A673 (cell line): ENCODE measurements at regions not wholly inside any gene's neighbourhood (a gene's known extent, or its start where the extent isn't known, plus 50 kb on each side); places are given as distances from the start of the nearest gene placed in this dataset.

Experiments used
- BruUV-seq: library from RNA; stranded (reverse); fragments of 400-500 nt; replicated peaks from 2 replicates; lab custom pipeline; 2021; lab: Mats Ljungman, UMichigan
- CTCF ChIA-PET: fragments of 300-600 bp; sonication (Branson Sonifier 250); formaldehyde crosslinking; loops from one replicate; lab custom pipeline; 2022; ENCODE audit warnings: antibody characterized with exemption; lab: Charles Lee
- POLR2A ChIA-PET: fragments of 300-600 bp; sonication (Branson Sonifier 250); formaldehyde crosslinking; loops from one replicate; lab custom pipeline; 2022; ENCODE audit warnings: antibody characterized with exemption; ENCODE audit not compliant: low non-redundant PET; lab: Charles Lee
- DNase-seq: peaks from one replicate; pipeline ENCODE4 v3.0.0-alpha.2; 2015; ENCODE audit warnings: low spot score
- H3K27ac ChIP-seq: fragments of 200-600 bp; sonication (generic); 2 replicates; pipeline ENCODE4 v1.5.1; 2016; ENCODE audit warnings: mixed run types, low read depth, mild to moderate bottlenecking, mixed read lengths, antibody characterized with exemption, low read length; ENCODE audit not compliant: poor library complexity, severe bottlenecking
- H3K27me3 ChIP-seq: fragments of 200-600 bp; sonication (generic); replicated peaks from 2 replicates; pipeline ENCODE4 v1.6.1; 2017; ENCODE audit warnings: mixed run types, low read depth, mild to moderate bottlenecking, mixed read lengths, antibody characterized with exemption, low read length; ENCODE audit not compliant: insufficient read depth, poor library complexity
- H3K36me3 ChIP-seq: fragments of 200-600 bp; sonication (generic); 2 replicates; pipeline ENCODE4 v1.6.1; 2016; ENCODE audit warnings: mixed run types, mild to moderate bottlenecking, mixed read lengths, antibody characterized with exemption, low read length; ENCODE audit not compliant: insufficient read depth, poor library complexity, severe bottlenecking
- H3K4me1 ChIP-seq: fragments of 200-600 bp; sonication (generic); 2 replicates; pipeline ENCODE4 v1.6.1; 2017; ENCODE audit warnings: mixed run types, mild to moderate bottlenecking, mixed read lengths, antibody characterized with exemption, low read length; ENCODE audit not compliant: insufficient read depth, poor library complexity, severe bottlenecking
- H3K4me3 ChIP-seq: fragments of 200-600 bp; sonication (generic); 2 replicates; pipeline ENCODE4 v1.5.1; 2016; ENCODE audit warnings: low read depth, mixed run types, mild to moderate bottlenecking, mixed read lengths, low read length; ENCODE audit not compliant: poor library complexity, severe bottlenecking
- H3K9me3 ChIP-seq: fragments of 200-600 bp; sonication (generic); 2 replicates; pipeline ENCODE4 v1.6.1; 2016; ENCODE audit warnings: mixed run types, low read depth, mild to moderate bottlenecking, mixed read lengths, antibody characterized with exemption, low read length; ENCODE audit not compliant: poor library complexity, severe bottlenecking
- CTCF ChIP-seq: fragments of 300-800, 200-600 bp; sonication (generic); conservative IDR thresholded peaks from 2 replicates; pipeline ENCODE4 v1.5.1; 2017; ENCODE audit warnings: low read depth, mild to moderate bottlenecking, antibody characterized with exemption, low read length, moderate library complexity, mixed read lengths
- EZH2 ChIP-seq: fragments of 200-600 bp; sonication (generic); IDR thresholded peaks from 2 replicates; pipeline ENCODE4 v1.6.1; 2017; ENCODE audit warnings: borderline replicate concordance, low read depth, mild to moderate bottlenecking, mixed read lengths, antibody characterized with exemption, low read length; ENCODE audit not compliant: poor library complexity, severe bottlenecking
- intact Hi-C: fragments of 100-400 bp; cut with micrococcal nuclease; formaldehyde crosslinking; loops from one replicate; pipeline ENCODE4 v1.10.0; 2022; ENCODE audit not compliant: unreplicated experiment

- Histone ChIP-seq H3K27ac (no peak overlapping the region), H3K27me3 (peaks cover 28% of the 10 kb centered on the region), H3K4me1 (no peaks in the 10 kb centered on the region), H3K9me3 (no peaks in the 10 kb centered on the region), H3K36me3 (no peaks in the 10 kb centered on the region), H3K4me3 (no peak overlapping the region)
- ChIA-PET CTCF (no interaction called here), POLR2A (no interaction called here)
- BruUV-seq, result no TSS peak
- TF ChIP-seq CTCF (no peak), EZH2 (no peak)
- no peak for DNase-seq
- intact Hi-C loops, result no loop called here
Measured at GRCh38 chr2:60064687-60065389, 488.6 kb downstream of the BCL11A start.

- H3K9me3 ChIP-seq, result no peaks in the 10 kb centered on the region
- no peak for TF ChIP-seq CTCF
- TF ChIP-seq EZH2, result no peak
- POLR2A ChIA-PET, result interaction anchor here (0.6 kb wide), 1 partner anchor 9 kb away, joined by 3 read pairs; no protein-coding TSS in a partner anchor
Measured at GRCh38 chr2:60058781-60059180, 494.7 kb downstream of the BCL11A start.

GRCh38 chr2:60054571-60055340, 498.7 kb downstream of the BCL11A start:
- no peaks in the 10 kb centered on the region for H3K36me3 ChIP-seq
- no peak for DNase-seq
- peaks cover 17% of the 10 kb centered on the region for H3K27me3 ChIP-seq
- intact Hi-C loops, result no loop called here
- no TSS peak for BruUV-seq
- H3K27ac ChIP-seq, result no peak overlapping the region
- ChIA-PET CTCF (no interaction called here), POLR2A (no interaction called here)
- TF ChIP-seq CTCF, result no peak
- no peak for TF ChIP-seq EZH2
- H3K4me1 ChIP-seq, result no peaks in the 10 kb centered on the region
- no peak overlapping the region for H3K4me3 ChIP-seq
- no peaks in the 10 kb centered on the region for H3K9me3 ChIP-seq

More at GRCh38 chr2:60058781-60059180, 494.7 kb downstream of the BCL11A start:
- Histone ChIP-seq H3K4me3 (no peak overlapping the region), H3K27ac (no peak overlapping the region), H3K27me3 (peaks cover 32% of the 10 kb centered on the region), H3K4me1 (no peaks in the 10 kb centered on the region), H3K36me3 (no peaks in the 10 kb centered on the region)
- intact Hi-C loops, result no loop called here
- CTCF ChIA-PET, result no interaction called here
- BruUV-seq, result no TSS peak
- DNase-seq, result no peak
